Mammary epithelial cell (primary cell): ENCODE measurements at regions not wholly inside any gene's neighbourhood (a gene's known extent, or its start where the extent isn't known, plus 50 kb on each side); places are given as distances from the start of the nearest gene placed in this dataset.

ENCODE experiments used
- EZH2 ChIP-seq: IDR thresholded peaks from 2 replicates; pipeline ENCODE4 v1.6.1; 2012; ENCODE audit warnings: low read length, inconsistent platforms, borderline replicate concordance
- TF ChIP-seq, protein P1 (sequence below), 2 donors: IDR thresholded peaks in 1 of 2; conservative IDR thresholded peaks in 1 of 2; 2 replicates each; pipeline ENCODE4 v1.5.1; 2011 to 2012; ENCODE audit warnings: inconsistent platforms in 2 of 2, low read length in 2 of 2, mild to moderate bottlenecking in 2 of 2, control low read depth in 1 of 2, low read depth in 1 of 2; ENCODE audit not compliant: insufficient read depth in 1 of 2; ENCODE audit errors: extremely low read depth in 1 of 2

GRCh38 chr13:78383899-78384298 lies 219.5 kb downstream of the POU4F1 start:
- TF ChIP-seq, protein P1, sequence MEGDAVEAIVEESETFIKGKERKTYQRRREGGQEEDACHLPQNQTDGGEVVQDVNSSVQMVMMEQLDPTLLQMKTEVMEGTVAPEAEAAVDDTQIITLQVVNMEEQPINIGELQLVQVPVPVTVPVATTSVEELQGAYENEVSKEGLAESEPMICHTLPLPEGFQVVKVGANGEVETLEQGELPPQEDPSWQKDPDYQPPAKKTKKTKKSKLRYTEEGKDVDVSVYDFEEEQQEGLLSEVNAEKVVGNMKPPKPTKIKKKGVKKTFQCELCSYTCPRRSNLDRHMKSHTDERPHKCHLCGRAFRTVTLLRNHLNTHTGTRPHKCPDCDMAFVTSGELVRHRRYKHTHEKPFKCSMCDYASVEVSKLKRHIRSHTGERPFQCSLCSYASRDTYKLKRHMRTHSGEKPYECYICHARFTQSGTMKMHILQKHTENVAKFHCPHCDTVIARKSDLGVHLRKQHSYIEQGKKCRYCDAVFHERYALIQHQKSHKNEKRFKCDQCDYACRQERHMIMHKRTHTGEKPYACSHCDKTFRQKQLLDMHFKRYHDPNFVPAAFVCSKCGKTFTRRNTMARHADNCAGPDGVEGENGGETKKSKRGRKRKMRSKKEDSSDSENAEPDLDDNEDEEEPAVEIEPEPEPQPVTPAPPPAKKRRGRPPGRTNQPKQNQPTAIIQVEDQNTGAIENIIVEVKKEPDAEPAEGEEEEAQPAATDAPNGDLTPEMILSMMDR (conservative IDR thresholded peaks at IDR 0.05 in 1 of 2, IDR thresholded peaks at IDR 0.05 in 1 of 2; ENCODE audit: extremely low read depth in 1 of 2, insufficient read depth in 1 of 2, low read depth in 1 of 2, low read length in 2 of 2): no peak
- no peak for TF ChIP-seq EZH2
